Mononuclear cell (primary cell): ENCODE measurements at regions not wholly inside any gene's neighbourhood (a gene's known extent, or its start where the extent isn't known, plus 50 kb on each side); places are given as distances from the start of the nearest gene placed in this dataset.
"Not testable (repeated sequence)": the region's sequence is repeated elsewhere in the genome, so short reads cannot be mapped to it uniquely, and the experiment has no call there.

Experiments
- H3K27me3 ChIP-seq: 2 replicates; pipeline ENCODE4 v1.6.0; 2011; ENCODE audit warnings: low read length, control low read depth; ENCODE audit not compliant: insufficient read depth
- H3K4me1 ChIP-seq: 2 replicates; pipeline ENCODE4 v1.5.1; 2011; ENCODE audit warnings: mild to moderate bottlenecking, low read length, control low read depth; ENCODE audit not compliant: insufficient read depth
- H3K4me3 ChIP-seq: 2 replicates; pipeline ENCODE4 v1.5.1; 2011; ENCODE audit warnings: mild to moderate bottlenecking, low read length, moderate library complexity
- H3K9me3 ChIP-seq: 2 replicates; pipeline ENCODE4 v1.5.1; 2011; ENCODE audit warnings: low read depth, mild to moderate bottlenecking, control low read depth, low read length

GRCh38 chr6:140460267-140460666 is 1085.8 kb upstream of the CITED2 start:
- no peaks in the 10 kb centered on the region for H3K9me3 ChIP-seq
- H3K27me3 ChIP-seq: no peaks in the 10 kb centered on the region
- H3K4me3 ChIP-seq: no peak overlapping the region
- peaks cover 6% of the 10 kb centered on the region for H3K4me1 ChIP-seq

GRCh38 chr6:140459209-140459608 is 1084.8 kb upstream of the CITED2 start:
- H3K27me3 ChIP-seq: no peaks in the 10 kb centered on the region
- H3K4me1 ChIP-seq: peaks cover 6% of the 10 kb centered on the region
- no peak overlapping the region for H3K4me3 ChIP-seq
- H3K9me3 ChIP-seq: no peaks in the 10 kb centered on the region

DNA sequence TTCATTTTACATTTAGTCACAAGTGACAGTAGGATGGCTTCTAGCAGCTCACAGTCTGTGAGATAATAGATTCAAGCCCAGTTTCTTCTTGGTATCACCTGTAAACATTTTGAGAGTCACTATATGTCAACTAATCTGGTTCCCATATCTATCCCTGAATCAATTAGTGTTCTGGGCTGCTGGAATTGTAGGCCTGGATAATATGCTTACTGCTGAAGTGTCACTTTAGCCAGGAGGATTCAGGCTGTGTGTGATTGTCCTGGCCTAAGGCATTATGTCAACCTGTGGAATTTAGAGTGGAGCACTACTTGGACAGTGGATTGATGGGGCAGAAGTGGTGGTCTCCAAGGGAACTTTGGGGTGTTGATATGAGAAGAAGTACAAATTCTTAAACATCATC is 1071.8 kb upstream of the CITED2 start:
- no peaks in the 10 kb centered on the region for H3K4me1 ChIP-seq
- H3K27me3 ChIP-seq: no peaks in the 10 kb centered on the region
- no peaks in the 10 kb centered on the region for H3K9me3 ChIP-seq
- no peak overlapping the region for H3K4me3 ChIP-seq

DNA sequence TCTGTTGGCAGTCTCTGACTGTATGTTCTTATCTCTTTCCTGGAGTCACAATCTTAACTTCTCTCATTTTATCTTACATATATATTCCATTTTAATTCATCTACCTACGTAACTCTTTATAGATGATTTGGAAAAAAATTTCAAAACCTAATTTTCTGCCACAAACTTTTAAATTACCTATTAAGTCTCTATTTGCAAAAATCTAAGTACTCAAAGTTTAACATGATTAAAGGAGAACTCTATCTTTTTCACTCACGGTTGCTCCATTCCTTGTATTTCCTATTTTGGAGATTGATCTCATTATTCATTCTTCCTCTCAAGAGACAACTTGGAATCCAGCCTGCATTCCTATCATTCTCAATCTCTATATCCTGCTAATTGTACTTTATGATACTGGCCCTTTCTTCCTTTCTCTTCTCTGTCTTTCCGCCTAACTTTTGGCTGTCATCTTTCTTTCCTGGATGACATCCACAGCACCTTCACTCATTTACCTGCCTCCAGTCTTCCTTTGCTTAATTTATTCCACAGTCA is 1071.1 kb upstream of the CITED2 start:
- H3K27me3 ChIP-seq: no peaks in the 10 kb centered on the region
- H3K9me3 ChIP-seq: no peaks in the 10 kb centered on the region
- no peaks in the 10 kb centered on the region for H3K4me1 ChIP-seq

DNA sequence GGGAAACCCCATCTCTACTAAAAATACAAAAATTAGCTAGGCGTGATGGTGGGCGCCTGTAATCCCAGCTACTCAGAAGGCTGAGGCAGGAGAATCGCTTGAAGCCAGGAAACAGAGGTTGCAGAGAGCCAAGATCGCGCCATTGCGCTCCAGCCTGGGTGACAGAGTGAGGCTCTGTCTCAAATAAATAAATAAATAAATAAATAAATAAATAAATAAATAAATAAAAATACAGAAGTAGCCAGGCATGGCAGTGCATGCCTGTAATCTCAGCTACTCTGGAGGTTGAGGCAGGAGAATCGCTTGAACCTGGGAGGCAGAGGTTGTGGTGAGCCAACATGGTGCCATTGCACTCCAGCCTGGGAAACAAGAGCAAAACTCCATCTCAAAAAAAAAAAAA is 1068.7 kb upstream of the CITED2 start:
- H3K4me1 ChIP-seq, H3K27me3 ChIP-seq, H3K9me3 ChIP-seq, H3K4me3 ChIP-seq: not testable (repeated sequence)

More for the DNA sequence above, 1071.1 kb upstream of the CITED2 start:
- no peak overlapping the region for H3K4me3 ChIP-seq

- no peaks in the 10 kb centered on the region for H3K27me3 ChIP-seq
- no peaks in the 10 kb centered on the region for H3K4me1 ChIP-seq
- H3K9me3 ChIP-seq: no peaks in the 10 kb centered on the region
- no peak overlapping the region for H3K4me3 ChIP-seq
Measured at GRCh38 chr6:140441256-140441655, 1066.8 kb upstream of the CITED2 start.

- Histone ChIP-seq H3K27me3 (no peaks in the 10 kb centered on the region), H3K4me1 (no peaks in the 10 kb centered on the region), H3K4me3 (no peak overlapping the region), H3K9me3 (no peaks in the 10 kb centered on the region)
Measured at GRCh38 chr6:140440223-140440835, 1065.9 kb upstream of the CITED2 start.

DNA sequence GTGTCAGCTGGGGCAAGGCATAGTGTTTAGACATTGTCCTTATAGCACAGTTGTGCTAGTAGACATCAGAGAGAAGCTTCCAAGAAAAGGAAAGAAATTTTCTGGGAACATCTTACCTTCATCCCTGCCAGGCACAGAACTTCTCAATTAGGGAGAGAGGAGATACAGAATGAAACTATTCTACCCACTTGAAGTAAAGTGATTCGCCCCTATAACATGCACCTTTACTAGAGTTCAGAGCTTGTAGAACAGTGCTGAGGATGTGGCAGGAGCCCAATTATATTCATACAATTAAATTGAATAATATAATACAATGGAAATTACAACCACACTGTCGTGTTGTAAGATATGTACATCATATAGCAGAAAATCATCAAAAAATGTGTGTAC is 1063.9 kb upstream of the CITED2 start:
- no peaks in the 10 kb centered on the region for H3K9me3 ChIP-seq
- no peaks in the 10 kb centered on the region for H3K27me3 ChIP-seq
- no peaks in the 10 kb centered on the region for H3K4me1 ChIP-seq
- H3K4me3 ChIP-seq: no peak overlapping the region

DNA sequence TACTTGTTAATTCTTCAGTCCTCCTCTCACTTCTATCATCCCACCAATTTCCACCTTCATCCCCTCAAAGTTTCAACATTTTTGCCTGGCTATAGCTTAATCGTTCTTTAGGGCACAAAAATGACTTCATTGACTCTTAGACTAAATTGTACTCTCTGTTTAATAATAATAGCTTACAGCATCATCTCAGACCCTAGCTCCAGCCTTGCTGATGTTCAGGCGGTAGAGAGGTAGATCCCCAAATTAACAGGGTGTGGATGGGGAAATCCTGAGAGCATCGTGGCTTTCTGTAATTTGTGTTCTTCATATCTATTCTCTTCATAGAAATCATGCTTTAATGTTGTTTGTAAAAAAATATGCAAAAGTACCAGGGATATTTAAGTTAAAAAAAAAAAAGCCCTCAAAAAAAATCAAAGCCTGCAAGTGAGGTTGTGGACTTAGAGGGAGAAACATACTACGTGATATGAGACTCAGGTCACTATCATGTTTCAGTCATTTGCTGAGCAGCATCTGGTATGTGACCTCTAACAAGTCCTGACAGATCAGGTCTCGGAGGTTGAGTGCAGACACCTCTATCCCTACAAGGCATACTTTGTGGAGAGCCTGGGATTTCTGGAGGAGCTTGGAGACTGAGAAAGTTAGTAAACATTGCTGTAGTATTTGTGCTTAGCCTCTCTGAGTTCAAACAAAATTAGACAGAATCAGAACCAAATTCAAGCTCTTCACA is 1063.3 kb upstream of the CITED2 start:
- no peaks in the 10 kb centered on the region for H3K27me3 ChIP-seq
- H3K9me3 ChIP-seq: no peaks in the 10 kb centered on the region
- no peak overlapping the region for H3K4me3 ChIP-seq
- no peaks in the 10 kb centered on the region for H3K4me1 ChIP-seq

DNA sequence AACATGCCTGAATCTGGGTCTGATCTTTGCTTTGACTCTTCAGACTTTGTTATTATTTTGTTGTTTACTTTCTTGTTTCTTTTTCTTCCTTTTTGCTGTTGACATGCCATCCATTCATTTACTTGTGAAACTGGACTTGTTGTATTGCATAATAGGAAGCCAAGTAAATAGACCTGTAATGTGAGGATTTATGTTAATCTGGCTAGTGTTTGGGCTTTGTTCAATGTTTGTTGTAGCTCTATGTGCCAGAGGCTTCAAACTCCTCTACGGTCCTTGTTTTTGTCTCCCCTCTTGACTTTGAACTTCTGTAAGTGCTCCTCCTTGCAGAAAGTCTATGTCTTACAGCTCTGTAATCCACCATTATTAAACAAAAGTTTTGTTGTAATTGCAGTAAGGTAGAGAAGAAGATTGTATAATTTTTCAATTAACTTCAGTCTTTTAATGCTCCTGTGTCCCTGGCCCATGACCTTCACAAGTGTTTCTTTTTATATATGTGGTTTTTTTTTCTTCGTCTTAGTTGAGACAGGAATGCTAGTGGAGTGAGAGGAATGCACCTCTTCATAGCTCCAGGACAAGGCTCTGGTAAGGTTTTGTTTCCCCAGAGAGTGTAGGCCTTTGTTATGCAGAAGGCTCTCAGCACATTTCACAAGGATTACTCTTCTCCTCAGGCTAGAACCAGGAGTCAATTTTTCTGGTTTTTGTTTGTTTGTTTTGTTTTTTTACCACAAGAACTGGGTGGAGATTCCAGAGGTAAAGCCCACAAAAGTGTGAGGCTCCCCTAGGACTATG is 1061.8 kb upstream of the CITED2 start:
- Histone ChIP-seq H3K4me3 (no peak overlapping the region), H3K4me1 (no peaks in the 10 kb centered on the region), H3K9me3 (no peaks in the 10 kb centered on the region), H3K27me3 (no peaks in the 10 kb centered on the region)

DNA sequence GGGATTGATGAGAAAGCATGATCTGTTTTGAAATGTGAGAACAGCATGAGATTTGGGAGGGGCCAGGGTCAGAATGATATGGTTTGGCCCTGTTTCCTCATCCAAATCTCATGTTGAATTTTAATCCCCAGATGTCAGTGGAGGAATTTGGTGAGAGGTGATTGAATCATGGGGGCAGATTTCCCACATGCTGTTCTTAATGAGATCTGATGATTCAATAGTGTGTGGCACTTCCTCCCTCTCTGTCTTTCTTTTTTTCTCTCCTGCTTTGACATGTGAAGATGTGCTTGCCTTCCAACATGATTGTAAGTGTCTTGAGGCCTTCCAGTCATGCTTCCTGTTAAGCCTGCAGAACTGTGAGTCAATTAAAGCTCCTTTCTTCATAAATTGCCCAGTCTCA is 1060.3 kb upstream of the CITED2 start:
- no peaks in the 10 kb centered on the region for H3K9me3 ChIP-seq
- H3K27me3 ChIP-seq: no peaks in the 10 kb centered on the region
- H3K4me1 ChIP-seq: no peaks in the 10 kb centered on the region
- H3K4me3 ChIP-seq: no peak overlapping the region

GRCh38 chr6:140433072-140433471 is 1058.6 kb upstream of the CITED2 start:
- no peak overlapping the region for H3K4me3 ChIP-seq
- no peaks in the 10 kb centered on the region for H3K9me3 ChIP-seq
- no peaks in the 10 kb centered on the region for H3K4me1 ChIP-seq
- no peaks in the 10 kb centered on the region for H3K27me3 ChIP-seq

- no peaks in the 10 kb centered on the region for H3K27me3 ChIP-seq
- H3K4me3 ChIP-seq: no peak overlapping the region
- H3K9me3 ChIP-seq: no peaks in the 10 kb centered on the region
- no peaks in the 10 kb centered on the region for H3K4me1 ChIP-seq
Measured at GRCh38 chr6:140427842-140428241, 1053.4 kb upstream of the CITED2 start.

DNA sequence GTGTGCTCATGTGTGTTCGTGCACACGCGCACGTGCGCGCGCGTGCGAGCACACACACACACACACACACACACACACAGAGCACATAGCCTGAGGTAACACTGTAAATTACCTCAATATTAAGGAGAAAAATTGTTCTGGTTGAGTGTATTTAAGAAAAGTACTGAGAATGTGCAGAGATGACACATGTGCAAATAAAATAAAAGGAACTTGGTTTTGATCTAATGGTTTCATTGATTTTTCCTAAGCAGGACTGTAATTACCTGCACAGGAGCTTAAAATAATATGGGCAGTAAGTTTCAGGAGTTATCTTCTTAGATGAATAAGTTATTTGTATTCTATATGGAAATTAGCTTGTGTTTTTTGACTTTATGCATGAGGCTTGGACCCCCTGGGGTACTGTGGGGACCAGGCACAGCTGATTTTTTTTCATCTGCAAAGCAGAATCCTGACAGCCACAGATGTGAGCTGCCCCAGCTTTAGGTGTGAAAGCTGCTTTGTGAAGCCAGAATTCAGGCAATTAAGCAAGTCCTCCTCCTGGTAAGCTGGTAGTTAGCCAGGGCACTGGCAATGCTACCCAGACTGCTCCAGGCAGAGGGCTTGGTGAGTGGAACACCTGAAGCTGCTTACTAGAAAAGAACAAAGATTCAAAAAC is 1040.6 kb upstream of the CITED2 start:
- H3K4me3 ChIP-seq: no peak overlapping the region
- H3K4me1 ChIP-seq: no peaks in the 10 kb centered on the region
- H3K9me3 ChIP-seq: no peaks in the 10 kb centered on the region
- H3K27me3 ChIP-seq: no peaks in the 10 kb centered on the region

DNA sequence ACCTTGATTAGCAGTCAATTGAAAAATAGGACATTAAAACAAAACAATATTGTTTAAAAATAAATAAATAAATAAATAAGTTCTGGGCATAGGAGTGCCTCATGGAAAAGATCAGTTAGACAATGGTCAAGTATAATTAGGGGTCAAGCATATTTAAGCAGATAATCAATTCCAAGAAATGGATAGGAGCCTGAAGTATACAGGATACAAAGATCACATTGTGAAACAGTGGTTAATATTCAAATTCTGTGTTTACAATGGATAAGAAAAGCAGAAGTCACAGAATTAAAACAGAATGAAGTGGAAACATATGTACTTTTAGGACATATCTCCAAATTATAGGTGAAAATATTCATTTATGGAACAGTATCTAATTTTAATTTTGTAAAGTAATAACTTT is 1028.6 kb upstream of the CITED2 start:
- no peak overlapping the region for H3K4me3 ChIP-seq
- no peaks in the 10 kb centered on the region for H3K4me1 ChIP-seq
- no peaks in the 10 kb centered on the region for H3K9me3 ChIP-seq
- no peaks in the 10 kb centered on the region for H3K27me3 ChIP-seq
